ENCODE measurements at regions not wholly inside any gene's neighbourhood (a gene's known extent, or its start where the extent isn't known, plus 50 kb on each side); places are given as distances from the start of the nearest gene placed in this dataset.

GRCh38 chr3:21259896-21260295 lies 491.1 kb downstream of the ZNF385D start:
- TF ChIP-seq POLR2A (IDR thresholded peaks at IDR 0.05; ENCODE audit: low read length), result no peak
- no peak for TF ChIP-seq PHF8 (IDR thresholded peaks at IDR 0.05; ENCODE audit: borderline replicate concordance, low read depth)
- TF ChIP-seq, protein P1, sequence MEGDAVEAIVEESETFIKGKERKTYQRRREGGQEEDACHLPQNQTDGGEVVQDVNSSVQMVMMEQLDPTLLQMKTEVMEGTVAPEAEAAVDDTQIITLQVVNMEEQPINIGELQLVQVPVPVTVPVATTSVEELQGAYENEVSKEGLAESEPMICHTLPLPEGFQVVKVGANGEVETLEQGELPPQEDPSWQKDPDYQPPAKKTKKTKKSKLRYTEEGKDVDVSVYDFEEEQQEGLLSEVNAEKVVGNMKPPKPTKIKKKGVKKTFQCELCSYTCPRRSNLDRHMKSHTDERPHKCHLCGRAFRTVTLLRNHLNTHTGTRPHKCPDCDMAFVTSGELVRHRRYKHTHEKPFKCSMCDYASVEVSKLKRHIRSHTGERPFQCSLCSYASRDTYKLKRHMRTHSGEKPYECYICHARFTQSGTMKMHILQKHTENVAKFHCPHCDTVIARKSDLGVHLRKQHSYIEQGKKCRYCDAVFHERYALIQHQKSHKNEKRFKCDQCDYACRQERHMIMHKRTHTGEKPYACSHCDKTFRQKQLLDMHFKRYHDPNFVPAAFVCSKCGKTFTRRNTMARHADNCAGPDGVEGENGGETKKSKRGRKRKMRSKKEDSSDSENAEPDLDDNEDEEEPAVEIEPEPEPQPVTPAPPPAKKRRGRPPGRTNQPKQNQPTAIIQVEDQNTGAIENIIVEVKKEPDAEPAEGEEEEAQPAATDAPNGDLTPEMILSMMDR (IDR thresholded peaks at IDR 0.05), result no peak
- TF ChIP-seq ZSCAN20 (CRISPR knock-in tag; IDR thresholded peaks at IDR 0.05), result no peak

Measured in A549 (cell line).